ENCODE measurements at regions not wholly inside any gene's neighbourhood (a gene's known extent, or its start where the extent isn't known, plus 50 kb on each side); places are given as distances from the start of the nearest gene placed in this dataset.
"Not testable (repeated sequence)": the region's sequence is repeated elsewhere in the genome, so short reads cannot be mapped to it uniquely, and the experiment has no call there.

GRCh38 chr5:68026092-68026885 lies 189.3 kb upstream of the PIK3R1 start:
- ATAC-seq, result no peak
- no peak for DNase-seq

DNA sequence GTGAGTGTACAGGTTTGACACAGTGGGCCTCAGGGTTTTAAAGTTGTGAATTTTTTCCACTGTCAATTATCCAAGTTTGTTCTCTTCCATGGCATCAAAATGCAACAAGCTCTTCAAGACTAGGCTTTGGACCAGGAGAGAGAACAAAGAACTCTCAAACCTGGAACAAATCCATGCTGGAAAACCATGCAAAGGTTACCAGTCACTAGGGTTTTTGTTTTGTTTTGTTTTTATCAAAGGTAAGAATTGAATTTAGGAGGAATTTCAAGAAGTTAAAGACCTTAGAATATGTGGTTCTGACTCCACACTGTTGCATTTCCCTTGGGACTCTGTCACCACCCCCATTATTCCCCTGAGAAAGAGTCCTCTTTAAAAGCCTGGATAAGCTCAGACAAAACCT lies 191.1 kb upstream of the PIK3R1 start:
- DNase-seq (no peak), ATAC-seq (no peak)

GRCh38 chr5:68021916-68022315 lies 193.6 kb upstream of the PIK3R1 start:
- no peak for DNase-seq
- no peak for ATAC-seq

- DNase-seq, result no peak
- ATAC-seq, result no peak
Measured at GRCh38 chr5:68021227-68021626, 194.3 kb upstream of the PIK3R1 start.

DNA sequence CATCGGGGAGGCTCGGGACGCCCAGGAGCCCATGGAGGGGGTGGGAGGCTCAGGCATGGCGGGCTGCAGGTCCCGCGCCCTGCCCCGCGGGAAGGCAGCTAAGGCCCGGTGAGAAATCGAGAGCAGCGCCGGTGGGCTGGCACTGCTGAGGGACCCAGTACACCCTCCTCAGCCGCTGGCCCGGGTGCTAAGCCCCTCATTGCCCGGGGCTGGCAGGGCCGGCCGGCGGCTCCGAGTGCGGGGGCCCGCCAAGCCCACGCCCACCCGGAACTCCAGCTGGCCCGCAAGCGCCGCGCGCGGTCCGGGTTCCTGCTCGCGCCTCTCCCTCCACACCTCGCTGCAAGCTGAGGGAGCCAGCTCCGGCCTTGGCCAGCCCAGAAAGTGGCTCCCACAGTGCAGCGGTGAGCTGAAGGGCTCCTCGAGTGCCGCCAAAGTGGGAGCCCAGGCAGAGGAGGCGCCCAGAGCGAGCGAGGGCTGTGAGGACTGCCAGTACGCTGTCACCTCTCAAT lies 195.0 kb upstream of the PIK3R1 start:
- DNase-seq, ATAC-seq: not testable (repeated sequence)

- DNase-seq (no peak), ATAC-seq (no peak)
Measured at GRCh38 chr5:68015381-68016302, 199.9 kb upstream of the PIK3R1 start.

GRCh38 chr5:68012831-68013230 lies 202.7 kb upstream of the PIK3R1 start:
- DNase-seq (no peak), ATAC-seq (no peak)

- no peak for DNase-seq
- ATAC-seq, result no peak
Measured at GRCh38 chr5:68012429-68012828, 203.1 kb upstream of the PIK3R1 start.

DNA sequence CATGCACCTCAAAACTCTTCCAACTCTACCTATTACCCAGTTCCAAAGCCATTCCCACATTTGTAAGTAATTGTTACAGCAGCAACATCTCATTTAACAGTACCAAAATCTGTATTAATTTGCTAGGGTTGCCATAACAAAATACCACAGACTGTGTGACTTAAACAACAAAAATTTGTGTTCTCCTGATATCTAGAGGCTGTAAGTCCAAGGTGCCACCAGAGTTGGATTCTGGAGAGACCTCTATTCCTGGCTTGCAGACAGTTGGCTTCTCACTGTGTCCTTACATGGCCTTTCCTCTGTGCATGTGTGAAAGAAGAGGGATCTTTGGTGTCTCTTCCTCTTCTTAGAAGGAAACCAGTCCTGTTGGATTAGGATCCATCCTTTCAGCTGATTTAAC lies 203.8 kb upstream of the PIK3R1 start:
- DNase-seq (no peak), ATAC-seq (no peak)

- no peak for ATAC-seq
- DNase-seq, result no peak
Measured at GRCh38 chr5:68011259-68011760, 204.2 kb upstream of the PIK3R1 start.

- ATAC-seq, result no peak
Measured at GRCh38 chr5:68010740-68011139, 204.8 kb upstream of the PIK3R1 start.

GRCh38 chr5:68007451-68007850 lies 208.1 kb upstream of the PIK3R1 start:
- ATAC-seq (no peak), DNase-seq (no peak)

More at GRCh38 chr5:68010740-68011139, 204.8 kb upstream of the PIK3R1 start:
- no peak for DNase-seq

DNA sequence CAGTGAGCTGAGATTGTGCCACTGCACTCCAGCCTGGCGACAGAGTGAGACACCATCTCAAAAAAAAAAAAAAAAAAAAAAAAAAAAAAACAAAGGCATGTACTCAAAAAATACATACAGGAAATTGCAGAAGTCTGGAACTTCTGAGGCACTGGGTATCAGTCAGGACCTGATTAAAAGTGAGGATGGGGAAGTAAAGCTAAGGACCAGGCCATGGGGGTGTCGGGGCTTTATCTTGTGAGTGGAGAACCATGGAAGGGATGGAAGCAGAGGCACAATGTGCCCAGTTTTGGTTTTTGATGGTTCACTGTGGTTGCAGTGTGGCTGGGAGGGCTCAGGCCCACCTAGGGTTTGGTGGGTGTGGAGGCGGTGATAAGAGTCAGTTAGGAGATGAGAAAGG lies 212.7 kb upstream of the PIK3R1 start:
- no peak for DNase-seq
- ATAC-seq, result no peak

- ATAC-seq, result no peak
- no peak for DNase-seq
Measured at GRCh38 chr5:68000805-68001204, 214.8 kb upstream of the PIK3R1 start.

GRCh38 chr5:67999391-67999790 lies 216.2 kb upstream of the PIK3R1 start:
- DNase-seq (no peak), ATAC-seq (no peak)

DNA sequence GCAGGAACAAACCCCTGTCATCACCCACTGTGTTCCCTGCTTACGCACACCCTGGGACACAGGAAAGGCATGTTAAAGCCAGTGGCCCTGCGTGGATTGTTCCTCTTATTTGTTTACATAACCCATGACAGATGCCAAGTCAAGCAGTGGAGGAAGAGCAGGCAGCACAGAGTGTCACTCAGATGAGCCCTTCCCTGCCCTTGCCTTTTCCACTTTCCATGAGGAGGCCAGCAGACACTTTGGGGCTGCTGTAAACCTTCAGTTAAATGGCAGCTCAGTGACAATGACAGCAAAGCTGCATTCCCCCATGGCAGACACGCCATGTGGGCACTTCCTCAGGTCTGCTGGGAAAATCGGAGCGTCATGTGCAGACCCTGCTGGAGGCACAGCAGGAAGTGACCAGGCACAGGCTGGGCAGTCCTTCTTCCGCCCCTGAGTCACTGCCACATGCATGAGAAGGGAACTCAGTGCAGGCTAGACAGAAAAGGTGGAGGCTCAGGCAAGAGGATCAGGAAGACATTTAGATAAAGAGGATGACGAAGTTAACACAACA lies 216.8 kb upstream of the PIK3R1 start:
- no peak for DNase-seq
- no peak for ATAC-seq

DNA sequence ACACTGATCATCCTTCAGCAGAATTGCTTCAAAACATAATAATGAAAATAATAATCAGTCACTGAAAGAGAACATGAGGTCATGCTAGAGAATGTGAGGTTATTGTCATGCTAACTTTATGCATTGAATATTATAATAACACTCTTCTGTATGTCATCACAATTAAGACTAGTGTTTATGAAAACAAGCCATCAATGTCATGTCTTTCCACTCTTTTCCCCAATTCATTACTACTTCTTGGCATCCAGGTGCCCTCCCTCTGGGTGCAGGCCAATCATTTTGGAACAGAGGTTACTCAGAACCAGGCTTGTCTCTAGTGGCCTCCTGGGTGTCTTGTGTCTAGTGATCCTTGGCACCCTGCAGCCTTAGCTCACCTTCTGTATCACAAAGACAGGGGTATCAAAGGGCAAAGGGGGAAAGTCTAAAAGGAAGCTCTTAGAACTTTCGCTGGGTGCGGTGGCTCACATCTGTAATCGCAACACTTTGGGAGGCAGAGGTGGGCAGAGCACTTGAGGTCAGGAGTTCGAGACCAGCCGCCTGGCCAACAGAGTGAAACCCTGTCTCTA lies 217.6 kb upstream of the PIK3R1 start:
- DNase-seq (no peak), ATAC-seq (no peak)

DNA sequence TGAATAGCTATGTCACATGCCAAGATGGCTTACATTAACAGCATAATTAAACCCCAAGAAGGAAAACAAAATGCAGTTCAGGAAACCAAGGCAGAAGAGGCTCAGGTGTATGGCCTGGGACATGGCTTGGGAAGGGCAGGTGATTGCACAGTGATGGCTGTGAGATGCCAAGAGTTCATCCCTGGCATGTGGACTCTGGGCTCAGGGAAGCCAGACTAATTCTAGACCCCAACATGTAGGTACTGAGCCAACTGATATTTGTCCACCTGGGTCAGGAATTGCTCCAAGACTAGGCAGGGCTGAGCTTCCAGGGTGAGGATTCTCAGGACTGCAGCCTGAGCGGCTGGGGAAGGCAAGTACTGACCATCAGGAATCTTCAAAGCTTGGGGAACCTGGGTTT lies 218.4 kb upstream of the PIK3R1 start:
- no peak for ATAC-seq
- no peak for DNase-seq

DNA sequence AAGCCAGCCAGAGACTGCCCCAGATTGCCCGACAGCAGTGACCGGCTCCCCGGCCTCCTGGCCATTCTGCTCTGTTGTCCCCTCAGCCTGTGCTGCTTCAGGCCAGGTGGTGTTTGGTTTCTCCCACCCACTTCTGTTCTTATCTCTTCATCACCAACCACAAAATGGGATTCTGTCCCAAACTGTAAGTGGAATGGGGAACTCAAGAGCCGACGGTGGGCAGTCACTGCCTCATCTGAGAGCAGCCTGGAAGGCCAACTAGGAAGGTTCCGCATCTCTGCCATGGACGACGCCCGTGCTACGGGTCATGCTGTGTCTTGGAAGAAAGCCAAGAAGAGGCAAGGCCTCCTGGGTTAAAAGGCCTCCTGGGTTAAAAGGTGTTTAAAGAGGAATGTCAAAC lies 219.0 kb upstream of the PIK3R1 start:
- DNase-seq (no peak), ATAC-seq (no peak)

GRCh38 chr5:67992923-67993322 lies 222.6 kb upstream of the PIK3R1 start:
- no peak for ATAC-seq
- no peak for DNase-seq

DNA sequence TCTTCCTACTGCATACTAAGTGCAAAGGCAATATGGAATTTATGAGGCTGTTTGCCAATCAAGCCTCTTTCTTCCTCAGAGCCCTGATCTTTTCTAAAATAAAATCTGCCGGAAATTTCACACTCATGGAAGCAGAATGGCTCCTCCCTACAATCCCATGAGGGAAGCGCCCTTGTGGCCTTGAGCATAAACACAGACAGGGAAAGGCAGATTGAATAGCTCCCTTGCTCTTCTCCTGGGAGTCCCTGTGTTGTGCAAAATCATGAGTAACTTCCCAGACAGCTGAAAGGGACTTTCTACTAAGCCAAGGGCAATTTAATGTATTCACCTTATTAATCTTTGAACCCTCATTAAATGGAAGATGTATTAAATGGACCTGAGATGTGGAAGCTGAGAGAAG lies 226.1 kb upstream of the PIK3R1 start:
- ATAC-seq (no peak), DNase-seq (no peak)

GRCh38 chr5:67986761-67987160 lies 228.8 kb upstream of the PIK3R1 start:
- no peak for ATAC-seq
- no peak for DNase-seq

All from stimulated activated naive CD8-positive, alpha-beta T cell treated with anti-CD3 and anti-CD28 coated beads, Interleukin-15, Interleukin-2, amounts not matched to agents 100 U/mL and 50 U/mL, for 24 hours (primary cell).